Suprapubic skin (tissue), 4 donors: ENCODE measurements at regions not wholly inside any gene's neighbourhood (a gene's known extent, or its start where the extent isn't known, plus 50 kb on each side); places are given as distances from the start of the nearest gene placed in this dataset.

Experiments used
- DNase-seq, 2 donors: peaks; one replicate each; pipeline ENCODE4 v3.0.0-alpha.2; 2019; ENCODE audit warnings: low spot score in 2 of 2
- H3K27ac ChIP-seq: fragments of 200-600 bp; sonication (generic); one replicate; pipeline ENCODE4 v1.5.1; 2019
- H3K27me3 ChIP-seq: fragments of 200-600 bp; sonication (generic); one replicate; pipeline ENCODE4 v1.5.1; 2019
- H3K36me3 ChIP-seq: fragments of 200-600 bp; sonication (generic); one replicate; pipeline ENCODE4 v1.5.1; 2019
- H3K4me1 ChIP-seq: fragments of 200-600 bp; sonication (generic); one replicate; pipeline ENCODE4 v1.5.1; 2019
- H3K4me3 ChIP-seq: fragments of 200-600 bp; sonication (generic); one replicate; pipeline ENCODE4 v1.5.1; 2019; ENCODE audit warnings: mild to moderate bottlenecking
- H3K9me3 ChIP-seq: fragments of 200-600 bp; sonication (generic); one replicate; pipeline ENCODE4 v1.5.1; 2019
- EP300 ChIP-seq: sonication (generic); formaldehyde crosslinking; IDR thresholded peaks from one replicate; pipeline ENCODE4 v1.6.1; 2017; ENCODE audit warnings: antibody characterized with exemption
- POLR2A ChIP-seq, 2 donors: fragments of 450-650 bp; IDR thresholded peaks; one replicate each; pipeline ENCODE4 v1.6.1; 2017; ENCODE audit warnings: antibody characterized with exemption in 2 of 2, mild to moderate bottlenecking in 2 of 2, moderate library complexity in 2 of 2
- POLR2AphosphoS5 ChIP-seq, 3 donors: sonication (generic); formaldehyde crosslinking; IDR thresholded peaks; one replicate each; pipeline ENCODE4 v1.6.1; 2017; ENCODE audit warnings: antibody characterized with exemption in 3 of 3
- WGBS: methylation state at CpG from one replicate; pipeline ENCODE4 v1.1.5; 2018; 5-methylcytosine and 5-hydroxymethylcytosine counted together
- TF ChIP-seq, protein P1 (sequence below), 2 donors: fragments of 200-600 bp in 1 of 2; fragments of 450-650 bp in 1 of 2; sonication (generic) in 1 of 2; IDR thresholded peaks; one replicate each; pipeline ENCODE4 v1.5.1; 2016 to 2019; ENCODE audit warnings: antibody characterized with exemption in 2 of 2, mild to moderate bottlenecking in 1 of 2, moderate library complexity in 1 of 2

DNA sequence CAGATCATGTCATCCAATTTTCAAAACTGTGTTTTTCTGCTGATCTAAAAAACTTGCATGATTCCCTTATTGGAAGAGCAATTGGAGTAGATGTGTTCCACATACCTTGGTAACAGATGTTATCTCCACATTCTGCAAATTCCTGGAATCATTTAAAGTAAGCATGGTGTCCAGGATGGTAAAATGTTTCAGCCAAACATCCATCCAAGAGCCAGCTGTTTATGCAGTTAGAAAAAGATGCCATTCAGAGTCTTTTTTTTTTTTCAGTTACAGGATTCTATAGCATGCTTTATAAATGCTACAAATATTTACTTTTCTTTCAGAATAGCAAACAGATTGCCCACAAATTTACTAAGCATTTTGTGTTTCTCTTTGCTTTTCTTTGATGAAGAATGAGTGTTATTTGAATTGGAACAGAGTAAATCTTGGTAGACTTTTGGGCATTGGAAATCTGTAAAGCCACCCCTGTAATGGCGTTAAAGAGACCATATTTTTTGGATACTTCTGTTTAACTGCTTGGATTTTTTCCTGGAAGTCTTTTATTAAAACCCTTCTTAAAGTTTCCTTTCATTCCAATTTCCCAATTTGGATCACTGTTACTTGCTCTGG is 149.8 kb downstream of the GNAT3 start:
- 57% methylated on average over 1 of the region's 1 CpG for WGBS
- TF ChIP-seq POLR2A (IDR thresholded peaks at IDR 0.05): no peak
- TF ChIP-seq, protein P1, sequence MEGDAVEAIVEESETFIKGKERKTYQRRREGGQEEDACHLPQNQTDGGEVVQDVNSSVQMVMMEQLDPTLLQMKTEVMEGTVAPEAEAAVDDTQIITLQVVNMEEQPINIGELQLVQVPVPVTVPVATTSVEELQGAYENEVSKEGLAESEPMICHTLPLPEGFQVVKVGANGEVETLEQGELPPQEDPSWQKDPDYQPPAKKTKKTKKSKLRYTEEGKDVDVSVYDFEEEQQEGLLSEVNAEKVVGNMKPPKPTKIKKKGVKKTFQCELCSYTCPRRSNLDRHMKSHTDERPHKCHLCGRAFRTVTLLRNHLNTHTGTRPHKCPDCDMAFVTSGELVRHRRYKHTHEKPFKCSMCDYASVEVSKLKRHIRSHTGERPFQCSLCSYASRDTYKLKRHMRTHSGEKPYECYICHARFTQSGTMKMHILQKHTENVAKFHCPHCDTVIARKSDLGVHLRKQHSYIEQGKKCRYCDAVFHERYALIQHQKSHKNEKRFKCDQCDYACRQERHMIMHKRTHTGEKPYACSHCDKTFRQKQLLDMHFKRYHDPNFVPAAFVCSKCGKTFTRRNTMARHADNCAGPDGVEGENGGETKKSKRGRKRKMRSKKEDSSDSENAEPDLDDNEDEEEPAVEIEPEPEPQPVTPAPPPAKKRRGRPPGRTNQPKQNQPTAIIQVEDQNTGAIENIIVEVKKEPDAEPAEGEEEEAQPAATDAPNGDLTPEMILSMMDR (IDR thresholded peaks at IDR 0.05): no peak
- TF ChIP-seq EP300: no peak
- no peak for TF ChIP-seq POLR2AphosphoS5 (IDR thresholded peaks at IDR 0.05)

DNA sequence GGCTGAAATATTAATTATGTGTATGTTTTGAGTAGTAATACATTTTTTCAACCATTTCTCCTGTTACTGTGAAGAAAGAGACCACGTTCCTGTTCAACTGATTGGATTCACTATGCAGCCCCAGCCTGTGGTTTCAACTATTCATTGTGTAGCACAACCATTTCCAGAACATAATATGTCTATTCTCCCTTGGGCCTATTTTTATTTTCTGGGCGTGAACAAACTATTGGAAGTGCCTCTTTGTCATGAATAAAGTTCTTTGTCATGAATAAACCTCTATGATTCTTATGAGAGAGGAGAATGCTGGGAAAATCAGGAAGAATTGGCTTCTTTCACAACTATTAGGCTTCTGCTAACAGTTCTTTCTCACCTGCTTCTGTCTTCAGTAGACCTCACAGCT is 152.4 kb downstream of the GNAT3 start:
- H3K4me3 ChIP-seq: no peak overlapping the region
- H3K27me3 ChIP-seq: no peaks in the 10 kb centered on the region
- no peak overlapping the region for H3K27ac ChIP-seq
- H3K9me3 ChIP-seq: no peaks in the 10 kb centered on the region
- DNase-seq: no peak
- no peaks in the 10 kb centered on the region for H3K36me3 ChIP-seq
- TF ChIP-seq EP300 (no peak), POLR2AphosphoS5 (IDR thresholded peaks at IDR 0.05) (no peak), POLR2A (IDR thresholded peaks at IDR 0.05) (no peak)
- TF ChIP-seq, protein P1 (IDR thresholded peaks at IDR 0.05): no peak
- 65% methylated on average over 2 of the region's 2 CpGs for WGBS
- no peaks in the 10 kb centered on the region for H3K4me1 ChIP-seq

More for the DNA sequence above, 149.8 kb downstream of the GNAT3 start:
- H3K36me3 ChIP-seq: no peaks in the 10 kb centered on the region
- no peaks in the 10 kb centered on the region for H3K9me3 ChIP-seq
- no peak for DNase-seq
- H3K4me3 ChIP-seq: no peak overlapping the region
- H3K4me1 ChIP-seq: no peaks in the 10 kb centered on the region
- no peaks in the 10 kb centered on the region for H3K27me3 ChIP-seq
- no peak overlapping the region for H3K27ac ChIP-seq

DNA sequence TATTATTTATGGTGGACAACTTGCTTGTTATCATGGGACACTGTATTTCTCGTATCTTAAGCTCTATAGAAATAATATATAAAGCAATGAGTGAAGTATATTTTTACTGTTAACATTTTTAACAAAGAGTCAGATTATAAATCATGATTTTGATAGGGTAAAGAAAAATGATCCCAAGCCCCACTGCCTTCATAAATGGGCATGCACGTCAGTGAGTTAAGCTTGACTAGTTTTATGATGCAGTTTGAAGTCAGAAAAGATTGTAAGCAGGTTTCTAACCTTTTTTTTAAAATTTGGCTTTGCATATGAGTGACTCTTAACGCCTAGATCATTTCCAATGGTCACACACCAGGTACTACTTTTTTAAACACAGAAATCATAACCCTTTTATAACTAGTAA is 152.8 kb downstream of the GNAT3 start:
- H3K36me3 ChIP-seq: no peaks in the 10 kb centered on the region
- H3K27me3 ChIP-seq: no peaks in the 10 kb centered on the region
- H3K27ac ChIP-seq: no peak overlapping the region
- TF ChIP-seq POLR2A (IDR thresholded peaks at IDR 0.05) (no peak), EP300 (no peak), POLR2AphosphoS5 (IDR thresholded peaks at IDR 0.05) (no peak)
- TF ChIP-seq, protein P1 (IDR thresholded peaks at IDR 0.05): no peak
- no peaks in the 10 kb centered on the region for H3K4me1 ChIP-seq
- no peak for DNase-seq
- 92% methylated on average over 3 of the region's 3 CpGs for WGBS
- H3K9me3 ChIP-seq: no peaks in the 10 kb centered on the region
- no peak overlapping the region for H3K4me3 ChIP-seq

DNA sequence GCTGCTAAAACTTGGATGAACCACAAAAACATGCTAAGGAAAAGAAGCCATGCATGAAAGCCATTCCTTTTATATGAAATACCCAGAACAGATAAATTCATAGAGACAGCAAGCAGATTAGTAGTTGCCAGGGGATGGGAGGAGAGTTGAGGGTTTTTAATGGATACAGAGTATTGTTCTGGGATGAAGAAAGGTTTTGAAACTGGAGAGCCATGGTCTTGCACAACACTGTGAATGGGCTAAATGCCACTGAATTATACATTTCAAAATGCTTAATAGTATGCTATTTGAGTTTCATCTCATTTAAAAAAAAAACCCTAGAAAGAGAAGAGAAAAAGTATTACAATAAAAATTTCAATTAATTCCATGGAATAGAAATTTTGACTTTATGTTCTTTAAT is 154.3 kb downstream of the GNAT3 start:
- Histone ChIP-seq H3K36me3 (no peaks in the 10 kb centered on the region), H3K9me3 (no peaks in the 10 kb centered on the region), H3K27ac (no peak overlapping the region), H3K4me1 (no peaks in the 10 kb centered on the region), H3K27me3 (no peaks in the 10 kb centered on the region), H3K4me3 (no peak overlapping the region)
- no peak for DNase-seq
- TF ChIP-seq, protein P1 (IDR thresholded peaks at IDR 0.05): no peak
- no peak for TF ChIP-seq EP300
- no peak for TF ChIP-seq POLR2A (IDR thresholded peaks at IDR 0.05)
- no peak for TF ChIP-seq POLR2AphosphoS5 (IDR thresholded peaks at IDR 0.05)

DNA sequence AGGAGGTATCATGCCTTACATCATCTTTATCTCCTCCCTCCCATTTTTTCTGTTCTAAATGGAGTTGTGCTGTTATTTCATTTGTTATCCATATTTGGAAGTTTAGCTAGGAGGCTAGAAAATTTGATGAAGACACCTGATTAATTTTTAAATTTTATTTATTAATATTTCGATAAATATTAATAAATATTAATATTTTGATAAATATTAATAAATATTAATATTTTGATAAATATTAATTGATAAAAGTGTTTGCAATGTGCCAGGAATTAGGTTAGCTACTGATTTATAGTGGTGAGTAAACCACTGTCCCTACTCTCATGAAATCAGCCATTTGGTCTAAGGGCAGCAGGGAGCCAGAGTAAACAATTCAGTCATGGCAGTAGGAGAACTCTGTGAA is 161.4 kb downstream of the GNAT3 start:
- 96% methylated on average over 1 of the region's 1 CpG for WGBS

More for the DNA sequence above, 161.4 kb downstream of the GNAT3 start:
- no peak overlapping the region for H3K4me3 ChIP-seq
- H3K4me1 ChIP-seq: peaks cover 18% of the 10 kb centered on the region
- TF ChIP-seq, protein P1 (IDR thresholded peaks at IDR 0.05): no peak
- no peak for TF ChIP-seq POLR2AphosphoS5 (IDR thresholded peaks at IDR 0.05)
- TF ChIP-seq EP300: no peak
- TF ChIP-seq POLR2A (IDR thresholded peaks at IDR 0.05): no peak
- H3K27me3 ChIP-seq: no peaks in the 10 kb centered on the region
- no peak for DNase-seq
- H3K9me3 ChIP-seq: no peaks in the 10 kb centered on the region
- H3K36me3 ChIP-seq: no peaks in the 10 kb centered on the region
- H3K27ac ChIP-seq: no peak overlapping the region
